HG03342 (cell line): ENCODE measurements at regions not wholly inside any gene's neighbourhood (a gene's known extent, or its start where the extent isn't known, plus 50 kb on each side); places are given as distances from the start of the nearest gene placed in this dataset.

Source experiments
- ATAC-seq: cut with Tn5 transposase; IDR thresholded peaks from one replicate; pipeline ENCODE4 v1.9.1; 2021; ENCODE audit warnings: mild to moderate bottlenecking, moderate library complexity; ENCODE audit not compliant: unreplicated experiment

DNA sequence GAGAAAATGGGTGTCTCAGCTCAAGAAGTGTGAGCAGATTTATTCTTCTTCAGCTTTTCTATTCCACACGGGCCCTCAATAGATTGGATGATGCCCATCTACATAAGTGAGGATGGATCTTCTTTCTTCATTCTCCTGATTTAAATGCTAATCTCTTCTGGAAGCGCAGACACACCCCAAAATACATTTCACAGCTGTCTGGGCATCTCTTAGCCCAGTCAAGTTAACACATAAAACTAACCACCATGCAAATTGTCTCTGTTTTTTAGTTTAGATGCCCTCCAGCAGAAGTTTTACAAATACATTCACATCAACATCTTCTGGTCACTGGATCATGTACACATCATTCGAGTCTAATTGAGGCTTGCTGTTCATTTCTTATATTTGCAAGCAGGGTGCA is 249.0 kb upstream of the VCX3A start:
- ATAC-seq: no peak

DNA sequence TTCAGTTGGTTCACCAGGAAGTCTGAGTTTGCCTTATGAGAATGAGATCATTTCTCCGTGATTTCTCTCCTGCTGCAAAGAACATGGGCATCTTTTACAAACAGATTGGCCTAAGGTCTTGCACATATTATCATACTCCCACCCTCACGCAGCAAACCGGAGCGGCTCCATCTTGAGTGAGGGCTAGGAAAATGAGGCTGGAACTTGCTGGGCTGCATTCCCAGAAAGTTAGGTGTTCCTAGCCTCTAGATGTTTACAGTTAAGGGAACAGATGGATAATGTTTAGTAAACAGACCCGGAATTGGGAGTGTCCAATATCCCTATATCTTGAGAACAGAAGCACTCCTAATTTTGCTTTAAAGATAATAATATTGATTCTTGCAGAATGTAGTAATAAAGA is 247.9 kb upstream of the VCX3A start:
- no peak for ATAC-seq

DNA sequence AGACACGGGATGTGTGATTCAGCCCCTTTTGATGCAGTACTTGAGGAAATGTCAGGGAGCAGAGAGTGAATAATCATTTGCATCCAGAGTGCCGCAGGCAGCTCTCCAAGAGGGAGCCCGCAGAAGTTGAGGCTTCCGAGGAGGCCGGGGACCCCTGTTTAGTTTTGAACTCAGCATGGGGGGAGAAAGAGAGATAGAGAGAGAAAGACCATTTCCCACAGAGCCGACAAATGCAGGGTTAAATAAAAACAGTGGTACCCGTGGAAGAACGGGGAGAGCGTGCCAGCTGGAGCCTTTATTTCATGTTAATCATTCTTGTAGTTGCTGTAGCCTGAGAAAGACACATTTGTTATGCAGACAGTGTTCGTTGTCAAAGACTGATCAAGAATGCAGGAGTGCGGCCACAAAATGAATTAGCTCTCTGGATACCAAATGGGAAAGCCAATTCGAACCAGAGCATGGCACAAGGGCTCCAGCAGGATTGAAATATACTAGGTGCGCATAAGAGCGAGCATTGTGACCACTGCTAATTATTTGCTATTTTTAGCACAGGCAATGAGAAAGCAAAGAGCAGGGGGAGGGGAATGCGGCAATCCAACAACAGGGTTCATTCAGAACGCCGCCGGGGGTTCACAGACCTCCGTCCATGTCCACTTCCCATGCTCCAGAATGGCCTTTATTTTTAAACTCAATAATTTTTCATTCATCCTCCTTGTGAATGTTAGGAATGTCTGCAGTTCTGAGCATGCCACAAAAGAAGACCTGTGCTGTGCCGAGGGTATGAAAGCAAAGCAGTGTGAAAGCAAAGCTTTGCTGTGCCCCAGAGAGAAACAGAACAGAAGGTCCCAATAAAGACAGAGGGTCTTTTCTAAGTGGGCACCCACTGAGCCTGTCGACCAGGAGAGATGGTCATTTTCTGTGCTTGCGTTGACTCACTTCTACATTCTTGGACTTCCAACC is 243.9 kb upstream of the VCX3A start:
- no peak for ATAC-seq

DNA sequence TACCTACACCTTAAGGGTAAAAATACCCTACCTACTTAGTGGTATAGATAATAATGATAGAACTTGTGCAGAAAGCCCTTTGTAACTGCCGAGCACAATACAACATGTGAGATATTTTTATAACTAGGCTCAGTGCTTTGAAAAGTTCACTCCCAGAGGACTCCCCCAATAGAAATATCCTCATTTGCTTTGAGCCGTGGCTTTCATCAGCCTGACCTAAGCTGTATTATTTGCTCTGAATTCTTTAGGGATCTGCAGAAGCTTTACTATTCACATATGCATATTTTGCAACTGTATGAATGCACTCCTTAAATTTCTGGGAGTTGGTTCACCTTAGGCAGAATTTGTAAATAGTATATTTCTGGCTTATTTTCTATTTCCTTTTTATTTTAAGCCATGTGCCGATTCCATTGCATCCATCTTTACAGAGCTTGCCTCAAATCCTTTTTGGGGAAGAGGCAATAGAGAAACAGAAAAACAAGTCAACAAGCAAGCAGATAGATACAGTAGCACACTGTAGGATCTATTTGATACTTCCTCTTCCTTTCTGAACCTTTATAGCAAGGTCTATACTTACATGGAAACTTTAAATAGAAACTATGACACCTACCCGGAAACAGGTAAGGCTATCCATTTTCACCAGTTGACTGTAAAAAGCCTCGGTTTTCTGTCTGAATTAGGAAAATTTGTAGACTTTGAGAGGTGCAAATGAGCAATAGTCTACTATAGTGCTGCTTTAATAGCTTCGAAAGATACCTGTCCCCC is 242.5 kb upstream of the VCX3A start:
- peak; percentile 83 for ATAC-seq

DNA sequence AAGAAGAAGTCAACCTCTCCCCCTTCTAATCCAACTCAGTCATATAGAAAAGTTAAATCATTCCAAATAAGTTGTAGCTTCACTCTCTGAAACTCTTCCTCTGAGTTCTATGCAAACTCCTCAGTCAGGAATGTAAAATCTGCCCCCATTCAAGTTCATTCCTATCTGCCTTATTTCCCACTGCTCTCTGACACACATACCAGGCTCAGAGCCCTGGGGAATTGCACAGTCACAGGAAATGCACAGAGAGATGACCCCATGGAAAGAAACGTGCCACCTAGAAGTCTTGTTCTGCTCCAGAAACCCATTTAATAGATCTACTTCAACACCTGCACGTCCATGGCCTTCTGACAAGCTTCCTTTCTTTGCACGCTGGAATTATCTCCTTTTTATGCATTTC is 236.0 kb upstream of the VCX3A start:
- ATAC-seq: no peak

DNA sequence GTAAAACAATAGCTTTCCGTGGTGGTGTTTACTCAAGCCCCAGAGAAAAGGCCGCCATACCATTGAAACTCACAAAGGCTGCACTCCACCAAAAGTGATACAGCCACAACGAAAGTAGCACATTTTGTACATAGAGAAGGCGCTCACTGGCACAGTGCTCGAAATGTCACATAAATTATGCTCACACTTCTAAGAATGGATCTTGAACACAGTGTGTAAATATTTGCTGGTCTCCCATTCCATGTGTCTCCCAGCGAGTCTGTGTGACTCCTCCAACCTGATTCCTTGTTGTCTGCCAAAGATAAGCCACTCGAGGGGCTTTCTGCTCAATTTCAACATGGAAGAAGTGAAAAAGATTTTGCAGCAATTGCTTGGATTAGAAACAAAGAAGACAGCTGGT is 234.0 kb upstream of the VCX3A start:
- no peak for ATAC-seq

DNA sequence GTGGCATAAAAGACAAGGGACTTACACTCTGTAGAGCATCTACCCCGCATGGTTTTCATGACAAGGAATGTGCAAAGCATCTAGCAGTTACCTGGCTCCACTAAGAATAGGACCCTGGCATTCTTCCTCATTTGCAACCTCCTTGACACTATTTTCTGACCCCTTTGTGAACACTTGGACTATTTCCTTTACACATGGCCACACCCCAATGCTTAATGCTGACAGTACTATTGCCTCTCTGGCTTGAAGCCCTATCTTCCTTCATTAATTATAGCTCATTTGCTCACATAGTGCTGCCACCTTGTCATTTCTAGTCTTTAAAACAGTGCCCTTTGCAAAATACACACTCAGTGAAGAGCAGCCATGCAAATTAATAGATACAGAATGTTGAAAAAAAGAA is 226.3 kb upstream of the VCX3A start:
- no peak for ATAC-seq

DNA sequence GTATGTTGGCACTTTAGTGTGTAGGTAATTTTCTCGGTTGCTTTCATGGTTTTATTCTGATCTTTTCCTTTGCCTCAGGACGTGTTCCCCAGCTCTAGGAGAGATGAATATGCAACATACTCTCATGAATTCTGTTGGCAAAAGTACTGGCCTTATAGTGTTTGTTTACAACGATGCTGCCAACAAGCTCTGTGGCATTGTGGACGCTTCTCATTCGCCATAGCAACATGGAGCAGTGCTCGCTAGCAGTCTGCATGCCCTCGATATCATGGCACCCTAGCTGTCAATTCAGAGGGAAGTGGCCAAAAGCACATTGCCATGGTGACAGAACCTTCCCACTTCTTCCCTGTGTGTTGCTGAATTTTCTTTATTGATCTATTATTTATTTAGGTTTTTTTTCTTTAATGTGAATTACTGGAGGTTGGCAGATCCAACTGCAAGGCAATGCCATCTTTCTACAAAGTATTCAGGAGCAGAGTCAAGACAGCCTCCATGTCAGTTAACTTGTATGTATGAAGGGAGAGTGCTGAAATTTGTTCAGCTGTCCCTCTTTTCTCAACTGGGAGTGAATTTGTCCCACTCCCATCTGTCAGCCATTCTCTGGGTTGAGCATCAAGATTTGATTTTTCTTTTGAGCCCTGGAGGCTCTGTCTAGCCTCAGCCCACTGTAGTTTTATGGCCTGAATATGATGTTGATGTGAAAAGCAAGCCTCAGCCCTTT is 224.9 kb upstream of the VCX3A start:
- ATAC-seq: no peak

DNA sequence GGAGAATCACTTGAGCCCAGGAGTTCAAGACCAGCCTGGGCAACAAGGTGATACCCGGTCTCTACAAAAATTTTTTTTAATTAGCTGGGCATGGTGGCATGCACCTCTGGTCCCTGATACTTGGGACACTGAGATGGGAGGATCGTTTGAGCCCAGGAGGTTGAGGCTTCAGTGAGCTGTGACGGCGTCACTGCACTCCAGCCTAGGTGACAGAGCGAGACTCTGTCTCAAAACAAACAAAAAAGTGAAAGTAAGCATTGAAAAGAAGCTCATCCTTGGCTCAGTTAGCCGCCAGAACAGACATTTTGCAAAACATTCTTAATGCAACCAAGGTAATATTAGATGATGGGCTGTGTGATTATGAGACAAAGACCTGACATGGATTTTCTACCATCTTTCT is 223.3 kb upstream of the VCX3A start:
- ATAC-seq: no peak

DNA sequence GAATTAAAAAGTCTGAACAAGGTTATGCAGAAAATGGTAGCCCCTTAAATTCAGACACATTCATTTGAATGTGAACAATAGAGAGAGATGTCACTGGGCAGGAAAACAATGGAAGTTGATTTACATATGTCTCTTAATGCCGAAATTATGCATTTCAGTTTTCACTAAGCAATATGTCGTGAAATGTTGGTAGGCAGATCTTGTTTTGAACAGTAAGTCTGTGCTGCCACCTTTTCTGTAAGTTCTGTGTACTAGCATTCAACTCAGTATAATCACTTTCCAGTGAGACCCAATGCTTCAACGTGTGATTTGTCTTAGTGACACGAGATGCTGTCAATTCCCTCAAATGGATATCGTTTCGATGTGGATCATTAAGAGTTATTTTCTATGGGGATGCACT is 222.7 kb upstream of the VCX3A start:
- no peak for ATAC-seq

DNA sequence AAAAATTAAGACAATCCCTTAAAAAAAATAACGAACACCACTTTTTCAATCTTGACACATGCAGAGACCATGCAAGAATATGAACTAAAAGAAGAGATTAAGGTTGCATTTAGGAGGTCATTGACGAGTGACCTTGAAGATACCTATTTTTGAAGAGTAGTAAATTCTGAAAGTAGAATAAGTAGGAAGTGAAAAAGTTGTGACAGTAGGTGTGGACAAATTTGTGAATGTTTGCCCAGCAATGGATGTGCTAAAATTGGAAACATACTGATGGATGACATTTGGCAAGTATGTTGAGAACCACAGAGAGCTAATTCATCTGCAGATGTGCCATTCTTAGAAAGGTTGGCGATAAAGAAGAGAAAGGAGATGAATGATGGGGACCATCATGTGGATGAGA is 213.7 kb upstream of the VCX3A start:
- no peak for ATAC-seq

DNA sequence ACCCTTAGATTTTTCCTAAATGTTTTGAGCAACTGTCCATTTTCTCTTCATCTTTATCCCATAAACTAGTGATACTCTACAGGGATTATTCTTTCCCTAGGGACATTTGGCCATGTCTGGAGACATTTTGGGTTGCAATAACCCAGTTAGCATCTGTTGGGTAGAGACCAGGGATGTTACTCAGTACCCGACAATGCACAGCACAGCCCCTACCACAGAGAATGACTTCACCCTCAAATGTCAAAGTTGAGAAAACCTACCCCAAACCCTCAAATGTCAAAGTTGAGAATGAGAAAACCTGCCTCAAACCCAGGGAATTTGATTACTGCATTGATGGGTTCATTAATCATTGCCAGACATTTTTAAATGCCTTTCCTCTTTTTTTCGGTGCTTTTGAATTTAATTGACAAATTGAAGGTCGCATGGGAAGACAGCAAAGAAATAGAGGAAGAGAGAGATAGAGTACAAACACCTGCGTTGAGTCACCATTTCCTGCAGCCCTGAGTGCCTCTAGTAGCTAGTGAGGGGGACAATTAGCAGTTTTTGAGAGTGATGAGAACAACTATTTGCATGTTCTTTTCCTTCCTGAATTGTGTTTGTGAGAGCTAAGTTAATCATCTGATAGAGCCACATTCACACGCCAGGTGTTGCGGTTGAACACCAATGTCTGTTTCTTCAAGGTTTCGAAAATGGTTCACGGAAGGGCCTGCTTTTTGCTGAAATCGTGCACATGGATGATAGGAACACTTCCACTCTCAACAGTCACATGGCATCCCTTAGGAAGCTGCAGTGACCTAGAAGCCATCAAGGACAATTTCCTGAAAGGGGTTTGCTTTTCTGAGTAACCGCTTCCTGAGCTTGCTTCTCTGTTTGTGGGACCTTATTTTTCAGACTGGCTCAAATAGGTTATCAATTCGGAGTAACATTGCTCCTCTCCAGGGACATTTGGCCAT is 203.9 kb upstream of the VCX3A start:
- peak; percentile 97 for ATAC-seq

DNA sequence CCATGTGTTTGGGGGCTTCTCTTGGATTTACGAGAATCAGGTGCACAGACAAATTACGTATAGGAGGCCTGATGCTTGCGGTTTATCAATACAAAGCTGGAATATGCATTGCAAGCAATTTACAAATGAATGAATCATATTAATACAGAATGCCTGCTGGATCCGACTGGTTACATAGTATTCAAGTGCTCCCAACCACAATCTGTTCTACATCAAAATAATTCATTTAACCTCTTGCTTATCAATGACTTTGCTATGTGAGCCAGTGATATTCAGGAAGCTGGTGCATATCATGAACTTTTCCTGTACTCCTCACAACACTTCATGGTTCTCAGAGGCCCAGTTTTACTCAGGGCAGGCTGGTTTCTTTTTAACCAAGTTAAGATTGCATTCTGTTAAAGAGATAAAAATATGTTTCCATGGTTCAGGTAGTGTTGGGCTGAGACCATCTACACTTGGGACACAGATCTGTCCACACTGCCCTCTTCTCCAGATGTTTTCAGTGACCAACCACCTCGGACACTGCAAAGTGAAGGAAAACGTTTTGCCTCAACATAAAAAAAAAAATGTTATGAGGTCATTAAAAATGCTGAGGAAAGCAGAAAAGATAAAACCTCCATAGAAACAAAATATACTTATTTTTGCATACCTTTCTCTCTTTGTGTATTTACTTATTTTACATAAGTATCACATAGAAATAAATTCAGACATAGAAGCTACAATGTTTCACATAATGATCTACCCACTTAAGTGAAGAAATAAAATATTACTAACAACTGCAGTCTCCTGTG is 200.1 kb upstream of the VCX3A start:
- no peak for ATAC-seq

DNA sequence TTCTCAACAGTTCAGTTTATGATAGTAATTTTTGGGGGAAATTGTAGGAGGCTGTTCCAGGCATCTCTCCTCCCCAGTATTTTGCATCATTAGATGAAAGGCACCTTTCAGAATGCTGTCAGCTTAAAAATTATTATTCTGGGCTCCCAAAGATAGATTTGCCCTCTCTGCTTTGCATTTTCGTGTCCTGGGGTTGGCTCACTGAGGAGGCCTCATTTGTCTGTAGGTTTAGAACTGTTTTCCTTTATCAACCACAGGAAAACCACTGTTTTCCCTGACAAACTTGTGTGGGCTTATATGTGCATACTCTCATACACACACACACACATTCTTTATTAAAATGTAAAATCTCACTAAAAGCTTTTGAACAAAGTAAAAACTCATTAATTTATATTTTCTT is 197.2 kb upstream of the VCX3A start:
- no peak for ATAC-seq

DNA sequence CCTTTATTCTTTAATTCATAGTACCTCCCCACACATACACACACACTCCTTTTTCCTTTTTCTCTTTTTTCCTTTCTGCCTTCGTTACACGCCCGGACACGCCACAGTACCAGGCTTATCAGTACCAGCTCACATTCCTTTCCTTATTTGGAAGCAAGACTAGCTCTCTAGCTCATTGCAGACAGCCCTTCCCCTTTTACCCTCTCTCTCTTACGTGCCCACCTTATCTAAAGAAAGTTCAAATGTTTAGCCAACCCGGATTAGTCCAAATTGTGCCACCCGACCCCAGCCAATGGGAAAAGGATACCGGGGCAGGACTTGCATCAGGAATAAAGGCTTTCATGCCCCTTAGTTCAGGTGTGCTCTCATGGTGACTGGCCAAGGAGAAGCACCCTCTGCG is 194.7 kb upstream of the VCX3A start:
- ATAC-seq: no peak

DNA sequence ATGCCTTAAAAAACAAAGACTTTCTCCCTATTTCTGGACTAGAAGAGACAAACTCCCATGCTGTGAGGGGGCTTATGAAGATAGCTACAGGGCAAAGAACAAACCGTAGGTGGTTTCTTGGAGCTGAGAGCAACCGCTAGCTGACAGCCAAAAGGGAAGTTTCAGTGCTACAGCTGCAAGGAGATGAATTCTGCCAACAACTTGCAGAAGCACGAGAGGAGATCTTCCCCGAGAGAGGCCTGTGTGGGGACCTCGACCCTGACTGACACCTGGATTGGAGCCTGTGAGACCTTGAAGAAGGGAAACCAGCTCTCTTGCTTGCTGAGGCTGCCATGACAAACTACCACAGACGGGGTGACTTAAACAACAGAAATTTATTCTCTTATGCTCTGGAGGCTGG is 183.8 kb upstream of the VCX3A start:
- peak; percentile 71 for ATAC-seq

DNA sequence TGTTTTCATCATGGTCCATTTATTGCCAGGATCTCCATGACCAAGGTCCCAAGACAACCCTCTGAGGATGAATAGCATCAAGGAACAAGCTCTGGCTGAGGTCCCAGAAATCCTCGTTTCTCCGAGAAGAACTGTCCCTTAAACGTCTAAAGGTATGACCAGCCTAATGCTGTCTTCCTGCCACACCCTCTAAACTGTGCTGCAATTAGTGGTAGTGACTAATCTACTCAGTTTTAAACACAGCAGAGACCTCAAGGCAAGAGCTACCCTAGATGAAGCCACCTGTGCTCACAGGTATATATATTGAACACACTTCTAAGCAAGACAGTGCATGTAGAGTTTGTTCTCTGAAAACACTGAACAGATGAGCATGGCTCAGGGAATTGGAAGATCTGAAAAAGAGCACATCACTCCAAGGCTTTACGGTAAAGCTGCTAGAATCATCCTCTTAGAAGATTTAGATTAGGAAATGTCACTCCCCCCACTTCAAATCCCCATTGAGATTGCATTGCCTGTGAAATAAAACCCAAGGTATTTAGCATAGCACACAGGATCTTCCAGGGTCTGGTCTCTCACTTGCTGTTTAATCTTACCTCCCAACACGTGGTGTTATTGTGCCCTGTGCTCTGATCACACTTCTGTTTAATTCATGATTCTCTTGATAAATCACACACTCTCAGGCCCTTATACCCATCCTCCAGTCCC is 173.9 kb upstream of the VCX3A start:
- no peak for ATAC-seq

DNA sequence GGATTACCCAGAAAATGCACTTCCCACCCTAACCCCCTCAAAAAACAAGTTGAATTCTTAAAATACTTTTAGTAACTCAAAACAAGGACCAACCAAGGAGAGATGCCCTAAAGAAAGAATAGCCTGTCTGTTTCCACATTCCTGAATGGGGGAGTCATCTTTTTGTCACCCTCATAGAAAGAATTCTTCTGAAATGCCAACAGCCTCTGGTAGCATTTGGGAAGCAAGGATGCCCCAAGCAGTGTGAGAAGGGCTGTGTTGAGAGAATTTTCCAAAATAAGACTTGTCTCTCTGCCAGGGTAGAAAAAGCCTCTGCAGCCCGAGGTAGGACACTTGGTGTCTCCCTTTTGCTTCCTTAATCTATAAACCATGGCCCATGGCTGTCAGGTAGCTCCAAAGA is 173.1 kb upstream of the VCX3A start:
- no peak for ATAC-seq

DNA sequence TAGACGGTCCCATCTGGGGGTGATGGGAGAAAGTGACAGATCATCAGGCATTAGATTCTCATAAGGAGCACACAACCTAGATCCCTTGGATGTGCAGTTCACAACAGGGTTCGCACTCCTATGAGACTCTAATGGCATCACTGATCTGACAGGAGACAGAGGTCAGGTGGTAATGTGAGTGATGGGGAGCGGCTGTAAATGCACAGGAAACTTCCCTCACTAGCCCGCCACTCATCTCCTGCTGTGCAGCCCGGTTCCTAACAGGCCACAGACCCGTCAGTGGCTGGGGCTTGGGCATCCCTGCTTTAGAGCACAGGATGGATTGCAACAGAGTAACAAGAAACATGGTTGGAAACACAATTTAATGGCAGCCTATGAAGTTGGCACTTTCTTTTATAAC is 172.6 kb upstream of the VCX3A start:
- ATAC-seq: no peak
